IPS-18a (cell line): ENCODE measurements at regions not wholly inside any gene's neighbourhood (a gene's known extent, or its start where the extent isn't known, plus 50 kb on each side); places are given as distances from the start of the nearest gene placed in this dataset.

Experiments
- H3K27ac ChIP-seq: one replicate; pipeline ENCODE4 v1.5.1; 2013; ENCODE audit warnings: low read length
- H3K27me3 ChIP-seq: one replicate; pipeline ENCODE4 v1.6.1; 2013; ENCODE audit warnings: mild to moderate bottlenecking, low read length; ENCODE audit not compliant: control insufficient read depth, insufficient read depth
- H3K36me3 ChIP-seq: one replicate; pipeline ENCODE4 v1.6.1; 2013; ENCODE audit warnings: low read depth, low read length; ENCODE audit not compliant: control insufficient read depth
- H3K4me1 ChIP-seq: one replicate; pipeline ENCODE4 v1.6.1; 2013; ENCODE audit warnings: low read depth, low read length; ENCODE audit not compliant: control insufficient read depth
- H3K4me3 ChIP-seq: one replicate; pipeline ENCODE4 v1.5.1; 2013; ENCODE audit warnings: low read length
- H3K9ac ChIP-seq: one replicate; pipeline ENCODE4 v1.6.1; 2013; ENCODE audit warnings: mild to moderate bottlenecking, low read length, moderate library complexity
- H3K9me3 ChIP-seq: one replicate; pipeline ENCODE4 v1.6.1; 2013; ENCODE audit warnings: low read depth, low read length; ENCODE audit not compliant: control insufficient read depth

DNA sequence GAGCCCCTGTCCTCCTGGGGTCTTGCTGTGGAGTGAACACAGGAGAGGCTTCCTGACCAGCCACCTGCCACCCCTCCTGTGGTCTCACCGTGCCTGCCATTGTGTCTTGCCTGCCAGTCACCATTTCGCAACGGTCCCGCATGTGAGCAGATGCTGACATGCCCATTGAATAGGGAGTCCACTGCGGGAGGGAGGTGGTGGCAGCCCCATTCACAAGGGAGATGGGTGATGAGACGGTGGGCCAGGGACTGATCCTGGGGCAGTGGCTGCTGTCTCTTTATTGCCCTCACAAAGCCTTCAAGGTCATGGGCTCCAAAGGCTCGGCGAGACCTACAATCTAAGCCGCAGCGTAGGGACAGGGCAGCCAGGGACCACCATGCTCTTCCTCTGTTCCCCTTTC is 76.0 kb upstream of the NPTX2 start:
- Histone ChIP-seq H3K9ac (no peak overlapping the region), H3K4me1 (no peaks in the 10 kb centered on the region), H3K27me3 (no peaks in the 10 kb centered on the region), H3K4me3 (no peak overlapping the region), H3K27ac (no peak overlapping the region), H3K36me3 (no peaks in the 10 kb centered on the region), H3K9me3 (no peaks in the 10 kb centered on the region)

DNA sequence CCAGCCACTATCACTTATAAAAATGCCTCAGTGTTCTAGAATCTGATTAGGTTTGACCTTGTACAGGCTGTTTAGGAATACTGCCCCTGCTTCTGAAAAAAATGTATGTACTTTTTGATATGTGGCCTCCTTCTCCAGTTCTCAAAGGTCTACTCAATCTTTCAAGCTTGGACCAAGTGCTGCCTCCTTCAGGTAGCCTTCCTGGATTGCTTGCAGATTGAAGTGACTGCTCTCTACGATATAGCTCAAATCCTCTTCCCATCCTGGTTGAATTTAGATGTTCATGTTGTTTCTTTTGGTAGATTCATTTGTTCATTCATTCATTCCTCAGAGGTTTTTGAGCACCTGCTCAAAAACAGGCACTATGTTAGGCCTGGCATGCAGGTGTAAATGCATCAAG is 77.2 kb upstream of the NPTX2 start:
- H3K9me3 ChIP-seq: no peaks in the 10 kb centered on the region
- H3K27me3 ChIP-seq: no peaks in the 10 kb centered on the region
- H3K27ac ChIP-seq: no peak overlapping the region
- H3K4me3 ChIP-seq: no peak overlapping the region
- no peak overlapping the region for H3K9ac ChIP-seq
- H3K36me3 ChIP-seq: no peaks in the 10 kb centered on the region
- no peaks in the 10 kb centered on the region for H3K4me1 ChIP-seq

DNA sequence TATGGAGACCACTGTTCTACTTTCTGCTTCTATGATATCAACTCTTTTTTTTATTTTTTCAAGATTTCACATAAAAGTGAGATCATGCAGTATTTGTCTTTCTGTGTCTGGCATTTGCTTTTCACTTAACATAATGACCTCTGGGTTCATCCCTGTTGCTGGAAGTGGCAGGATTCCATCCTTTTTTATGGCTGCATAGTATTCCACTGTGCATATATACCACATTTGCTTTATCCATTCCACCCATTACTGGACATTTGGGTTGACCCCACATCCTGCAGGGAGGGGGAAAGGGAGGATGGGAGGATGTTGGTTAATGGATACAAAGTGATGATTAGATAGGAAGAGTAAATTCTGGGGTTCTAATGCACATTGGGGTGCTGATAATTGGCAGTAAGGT is 80.3 kb upstream of the NPTX2 start:
- Histone ChIP-seq H3K9ac (no peak overlapping the region), H3K27ac (no peak overlapping the region), H3K4me1 (no peaks in the 10 kb centered on the region), H3K4me3 (no peak overlapping the region), H3K36me3 (no peaks in the 10 kb centered on the region), H3K9me3 (no peaks in the 10 kb centered on the region), H3K27me3 (no peaks in the 10 kb centered on the region)

DNA sequence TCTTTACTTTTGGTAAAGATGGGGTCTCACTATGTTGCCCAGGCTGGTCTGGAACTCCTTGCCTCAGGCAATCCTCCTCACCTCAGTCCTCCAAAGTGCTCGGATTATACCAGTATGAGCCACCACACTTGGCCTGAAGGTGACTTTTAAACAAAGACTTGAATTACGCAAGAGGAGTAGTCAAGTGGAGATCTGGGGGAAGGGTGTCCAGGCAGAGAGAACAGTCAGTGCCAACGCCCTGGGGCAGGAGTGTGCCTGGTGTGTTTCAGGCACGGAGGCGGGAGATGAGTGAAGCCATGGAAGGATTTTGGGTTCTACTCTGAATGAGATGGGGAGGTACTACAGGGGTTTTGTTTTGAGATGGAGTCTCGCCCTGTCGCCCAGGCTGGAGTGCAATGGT is 82.6 kb upstream of the NPTX2 start:
- Histone ChIP-seq H3K36me3 (no peaks in the 10 kb centered on the region), H3K27ac (no peak overlapping the region), H3K4me3 (no peak overlapping the region), H3K9me3 (no peaks in the 10 kb centered on the region), H3K4me1 (no peaks in the 10 kb centered on the region), H3K9ac (no peak overlapping the region), H3K27me3 (no peaks in the 10 kb centered on the region)

GRCh38 chr7:98531717-98532116 is 85.4 kb upstream of the NPTX2 start:
- no peak overlapping the region for H3K27ac ChIP-seq
- no peaks in the 10 kb centered on the region for H3K36me3 ChIP-seq
- H3K4me1 ChIP-seq: no peaks in the 10 kb centered on the region
- H3K9me3 ChIP-seq: no peaks in the 10 kb centered on the region
- no peak overlapping the region for H3K4me3 ChIP-seq
- H3K27me3 ChIP-seq: no peaks in the 10 kb centered on the region
- no peak overlapping the region for H3K9ac ChIP-seq

- Histone ChIP-seq H3K4me3 (no peak overlapping the region), H3K9me3 (no peaks in the 10 kb centered on the region), H3K4me1 (no peaks in the 10 kb centered on the region), H3K27ac (no peak overlapping the region), H3K27me3 (no peaks in the 10 kb centered on the region), H3K36me3 (no peaks in the 10 kb centered on the region), H3K9ac (no peak overlapping the region)
Measured at GRCh38 chr7:98528079-98528478, 89.0 kb upstream of the NPTX2 start.

DNA sequence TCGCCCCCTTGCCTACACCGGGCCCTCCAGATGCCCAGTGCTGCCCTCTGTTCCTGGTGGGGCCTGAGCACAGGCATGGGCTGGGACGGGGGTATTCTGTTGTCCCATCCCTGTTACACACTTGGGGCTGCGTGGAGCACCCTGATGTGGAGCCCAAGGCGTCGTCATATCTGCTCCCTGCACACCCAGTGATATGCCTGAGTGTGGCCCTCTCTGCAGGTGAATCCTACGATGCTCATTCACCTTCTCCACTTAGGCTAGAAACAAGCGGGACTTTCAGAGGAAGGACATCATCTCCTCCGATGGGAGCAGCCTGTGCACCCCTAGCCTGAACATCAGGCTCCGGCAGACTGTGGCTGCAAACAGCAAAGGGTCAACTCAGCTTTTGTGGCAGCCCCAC is 91.0 kb upstream of the NPTX2 start:
- Histone ChIP-seq H3K9ac (no peak overlapping the region), H3K4me1 (no peaks in the 10 kb centered on the region), H3K27ac (no peak overlapping the region), H3K4me3 (no peak overlapping the region), H3K9me3 (no peaks in the 10 kb centered on the region), H3K27me3 (no peaks in the 10 kb centered on the region), H3K36me3 (no peaks in the 10 kb centered on the region)

GRCh38 chr7:98521089-98521692 is 95.9 kb upstream of the NPTX2 start:
- Histone ChIP-seq H3K36me3 (no peaks in the 10 kb centered on the region), H3K9ac (no peak overlapping the region), H3K27me3 (no peaks in the 10 kb centered on the region), H3K27ac (no peak overlapping the region), H3K9me3 (no peaks in the 10 kb centered on the region), H3K4me3 (no peak overlapping the region), H3K4me1 (no peaks in the 10 kb centered on the region)

DNA sequence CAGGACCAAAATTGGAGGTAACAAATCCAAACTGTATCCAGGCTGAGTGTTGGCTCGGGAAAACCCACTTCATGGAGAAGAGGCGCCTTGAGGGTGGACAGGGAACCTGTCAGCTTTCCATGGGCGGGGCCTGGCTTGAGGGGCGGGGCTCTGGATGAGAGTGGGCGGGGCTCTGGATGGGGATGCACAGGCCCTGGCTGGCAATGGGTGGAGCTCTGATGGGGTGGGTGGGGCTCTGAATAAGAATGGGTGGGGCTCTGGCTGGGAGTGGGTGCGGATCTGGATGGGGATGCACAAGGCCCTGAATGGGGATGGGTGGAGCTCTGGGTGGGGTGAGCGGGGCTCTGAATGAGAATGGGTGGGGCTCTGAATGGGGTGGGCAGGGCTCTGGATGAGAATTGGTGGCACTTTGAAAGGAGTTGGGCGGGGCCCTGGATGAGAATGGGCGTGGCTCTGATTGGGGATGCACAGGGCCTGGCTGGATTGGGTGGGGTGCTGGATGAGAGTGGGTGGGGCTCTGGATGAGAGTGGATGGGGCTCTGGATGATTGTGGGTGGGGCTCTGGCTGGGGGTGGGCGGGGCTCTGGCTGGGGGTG is 96.6 kb upstream of the NPTX2 start:
- Histone ChIP-seq H3K9ac (no peak overlapping the region), H3K9me3 (no peaks in the 10 kb centered on the region), H3K4me3 (no peak overlapping the region), H3K27me3 (no peaks in the 10 kb centered on the region), H3K4me1 (no peaks in the 10 kb centered on the region), H3K27ac (no peak overlapping the region), H3K36me3 (no peaks in the 10 kb centered on the region)

GRCh38 chr7:98518159-98518947 is 98.7 kb upstream of the NPTX2 start:
- H3K9me3 ChIP-seq: no peaks in the 10 kb centered on the region
- H3K27ac ChIP-seq: no peak overlapping the region
- H3K9ac ChIP-seq: no peak overlapping the region
- no peak overlapping the region for H3K4me3 ChIP-seq
- no peaks in the 10 kb centered on the region for H3K27me3 ChIP-seq
- H3K4me1 ChIP-seq: no peaks in the 10 kb centered on the region
- H3K36me3 ChIP-seq: no peaks in the 10 kb centered on the region

DNA sequence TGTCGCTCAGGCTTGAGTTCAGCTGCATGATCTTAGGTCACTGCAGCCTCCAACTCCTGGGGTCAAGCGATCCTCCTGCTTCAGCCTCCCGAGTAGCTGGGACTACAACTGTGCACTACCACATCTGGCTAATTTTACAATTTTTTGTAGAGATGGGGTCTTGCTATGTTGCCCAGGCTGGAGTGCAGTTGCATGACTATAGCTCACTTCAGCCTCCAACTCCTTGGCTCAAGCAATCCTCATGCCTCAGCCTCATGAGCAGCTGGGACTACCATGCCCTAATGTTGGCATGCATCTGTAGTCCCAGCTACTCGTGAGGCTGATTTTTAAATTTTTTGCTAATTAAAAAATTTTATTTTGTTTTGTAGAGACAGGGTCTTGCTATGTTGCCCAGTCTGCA is 101.9 kb upstream of the NPTX2 start:
- H3K9me3 ChIP-seq: no peaks in the 10 kb centered on the region
- no peaks in the 10 kb centered on the region for H3K36me3 ChIP-seq
- H3K9ac ChIP-seq: no peak overlapping the region
- no peaks in the 10 kb centered on the region for H3K27me3 ChIP-seq
- no peak overlapping the region for H3K4me3 ChIP-seq
- no peak overlapping the region for H3K27ac ChIP-seq
- no peaks in the 10 kb centered on the region for H3K4me1 ChIP-seq
